ENCODE measurements at regions not wholly inside any gene's neighbourhood (a gene's known extent, or its start where the extent isn't known, plus 50 kb on each side); places are given as distances from the start of the nearest gene placed in this dataset.

GRCh38 chr5:124203303-124203702 is 543.1 kb downstream of the ZNF608 start:
- ChIA-PET CTCF (ENCODE audit: partially characterized antibody) (no interaction called here), POLR2A (ENCODE audit: partially characterized antibody) (interaction anchor here (0.7 kb wide), 1 partner anchor 253 kb away, joined by 3 read pairs; no protein-coding TSS in a partner anchor)
- peaks cover 29 to 33% of the 10 kb centered on the region in 2 experiments for H3K9me3 ChIP-seq (ENCODE audit: insufficient read depth in 2 of 2, low read depth in 1 of 2, low read length in 1 of 2)
- H2BK12ac ChIP-seq (ENCODE audit: low read depth, low read length): no peak overlapping the region
- DNase-seq (ENCODE audit: low read depth in 1 of 2, low spot score in 2 of 2) (no peak), FAIRE-seq (no peak)
- H3K4ac ChIP-seq (replicated peaks; ENCODE audit: insufficient read length, low read depth, low read length): no peak overlapping the region
- no peak overlapping the region for H2BK120ac ChIP-seq (replicated peaks; ENCODE audit: low read depth, low read length)
- H2AK5ac ChIP-seq (ENCODE audit: low read depth, low read length): no peak overlapping the region
- H2AFZ ChIP-seq (ENCODE audit: low read length): no peak overlapping the region
- no peak overlapping the region for H3K14ac ChIP-seq (ENCODE audit: insufficient read length)
- no peak overlapping the region for H3K4me2 ChIP-seq (ENCODE audit: insufficient read depth in 1 of 2, low read depth in 2 of 2, low read length in 2 of 2)
- H4K8ac ChIP-seq (ENCODE audit: extremely low read depth, insufficient read depth, low read length): no peak overlapping the region
- H4K20me1 ChIP-seq (replicated peaks in 1 of 2; ENCODE audit: control insufficient read depth in 1 of 2, insufficient read depth in 2 of 2, low read length in 2 of 2): no peaks in the 10 kb centered on the region
- no peak overlapping the region for H3K23ac ChIP-seq (ENCODE audit: insufficient read length)
- peaks cover 0 to 9% (median 0%) of the 10 kb centered on the region in 4 experiments; a peak in 3 of 8 replicates for H3K36me3 ChIP-seq (ENCODE audit: control insufficient read depth in 2 of 4, insufficient read depth in 4 of 4, low read length in 3 of 4)
- no peak overlapping the region for H3K27ac ChIP-seq (ENCODE audit: low read depth, low read length)
- H3K4me3 ChIP-seq (ENCODE audit: extremely low read depth in 1 of 4, insufficient read depth in 2 of 4, low read depth in 3 of 4, low read length in 4 of 4): no peak overlapping the region
- H3K4me1 ChIP-seq (replicated peaks in 1 of 4; ENCODE audit: control insufficient read depth in 3 of 4, insufficient read depth in 4 of 4, low read length in 3 of 4): no peaks in the 10 kb centered on the region
- no peak overlapping the region for H2BK5ac ChIP-seq (ENCODE audit: low read depth, low read length)
- no peaks in the 10 kb centered on the region for H3K79me1 ChIP-seq (ENCODE audit: low read depth, low read length)
- no peaks in the 10 kb centered on the region for H3K27me3 ChIP-seq (replicated peaks in 1 of 4; ENCODE audit: control insufficient read depth in 3 of 4, extremely low read depth in 1 of 4, insufficient read depth in 3 of 4, low read length in 3 of 4)
- no peak overlapping the region for H4K5ac ChIP-seq (ENCODE audit: insufficient read length, low read depth, low read length)
- no peaks in the 10 kb centered on the region for H3K23me2 ChIP-seq (ENCODE audit: low read depth, low read length)
- no peak overlapping the region for H2BK20ac ChIP-seq (ENCODE audit: low read length)
- H3K79me2 ChIP-seq (ENCODE audit: control insufficient read depth in 1 of 2, insufficient read depth in 2 of 2, low read length in 2 of 2): no peaks in the 10 kb centered on the region
- H3K18ac ChIP-seq (ENCODE audit: extremely low read depth, low read length): no peak overlapping the region
- WGBS, 2 experiments (ENCODE audit: extremely low coverage in 1 of 2, insufficient coverage in 1 of 2, insufficient read length in 1 of 2, insufficient replicate concordance in 2 of 2, low coverage in 1 of 2, low lambda C conversion rate in 2 of 2, missing lambda C conversion rate in 1 of 2): 90% methylated on average over 4 of the region's 4 CpGs; no CpG with 5 or more reads in 1 of the 2 experiments
- H4K91ac ChIP-seq (replicated peaks; ENCODE audit: insufficient read length, low read length): no peak overlapping the region
- TF ChIP-seq RNF2 (IDR thresholded peaks at IDR 0.05; ENCODE audit: borderline replicate concordance, low read depth, low read length, missing control alignments, poor library complexity, severe bottlenecking): no peak
- no peak for TF ChIP-seq RBBP5 (IDR thresholded peaks at IDR 0.05; ENCODE audit: borderline replicate concordance, low read depth, low read length)
- no peak for TF ChIP-seq EGR1 (IDR thresholded peaks at IDR 0.05; ENCODE audit: borderline replicate concordance, low read depth, low read length)
- TF ChIP-seq NANOG (IDR thresholded peaks at IDR 0.05; ENCODE audit: insufficient read depth, low read depth, low read length, poor library complexity, severe bottlenecking): no peak
- no peak for TF ChIP-seq ATF3 (IDR thresholded peaks at IDR 0.05; ENCODE audit: insufficient read depth, low read depth, low read length)
- no peak for TF ChIP-seq EP300 (IDR thresholded peaks at IDR 0.05; ENCODE audit: borderline replicate concordance in 1 of 2, low read depth in 2 of 2, low read length in 2 of 2)
- no peak overlapping the region for H2BK15ac ChIP-seq (ENCODE audit: low read length)
- H3K9ac ChIP-seq (replicated peaks in 1 of 4; ENCODE audit: extremely low read depth in 1 of 4, low read depth in 3 of 4, low read length in 3 of 4): no peak overlapping the region
- no peak overlapping the region for H3K56ac ChIP-seq (replicated peaks; ENCODE audit: insufficient read length, low read depth, low read length)

All from H1 (cell line).